ENCODE measurements at regions not wholly inside any gene's neighbourhood (a gene's known extent, or its start where the extent isn't known, plus 50 kb on each side); places are given as distances from the start of the nearest gene placed in this dataset.
"Not testable (repeated sequence)": the region's sequence is repeated elsewhere in the genome, so short reads cannot be mapped to it uniquely, and the experiment has no call there.

DNA sequence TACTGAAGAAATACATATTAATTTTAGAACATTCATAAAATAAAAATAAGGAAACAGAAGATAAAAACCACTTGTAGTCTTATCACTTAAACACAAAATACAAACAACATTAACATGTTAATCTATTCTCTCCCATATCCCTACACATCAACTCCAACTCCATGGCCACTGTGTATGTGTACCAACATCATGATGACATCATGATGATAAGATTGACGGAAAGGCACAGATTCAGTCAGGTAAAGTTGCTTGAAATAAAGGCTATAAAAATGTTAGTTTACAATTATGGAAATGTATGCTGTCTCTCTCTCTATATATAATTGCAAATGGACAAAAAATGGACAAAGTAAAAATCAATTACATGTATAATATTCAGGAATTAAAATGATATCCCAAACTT is 388.5 kb upstream of the UBE2E3 start:
- DNase-seq = no peak

GRCh38 chr2:180591093-180591781 is 389.2 kb upstream of the UBE2E3 start:
- DNase-seq = not testable (repeated sequence)

DNA sequence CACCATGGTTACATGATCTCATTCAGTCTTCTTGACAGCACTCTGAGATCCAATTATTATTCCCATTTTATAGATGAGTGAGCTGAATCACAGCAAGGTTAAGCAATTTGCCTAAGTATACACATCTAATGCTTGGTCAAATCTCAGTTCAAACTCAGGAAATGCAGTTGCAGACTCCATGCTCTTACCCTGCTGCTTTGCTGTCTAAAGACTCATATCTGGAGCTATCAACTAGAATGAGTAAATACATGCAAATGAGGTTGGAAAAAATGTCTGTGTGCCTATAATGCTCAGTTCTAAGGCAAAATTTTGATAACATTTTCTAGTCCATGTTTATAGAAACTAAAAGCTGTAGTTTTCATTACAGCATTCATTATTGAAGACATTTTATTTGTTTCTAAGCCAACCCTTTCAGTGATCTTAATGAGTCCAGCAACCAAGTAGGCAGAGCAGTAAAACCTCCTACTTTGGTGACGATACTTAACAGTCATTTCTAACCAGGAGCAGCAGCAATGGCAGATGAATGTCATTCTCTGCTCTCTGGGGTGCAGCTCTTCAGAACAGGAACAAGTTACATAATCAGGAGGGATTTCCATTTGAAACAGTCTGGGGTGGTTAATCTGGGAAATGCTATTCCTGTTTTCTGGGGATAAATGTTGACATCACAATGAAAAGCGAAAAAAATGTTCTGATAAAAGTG is 396.8 kb upstream of the UBE2E3 start:
- no peak for DNase-seq

- no peak for DNase-seq
Measured at GRCh38 chr2:180579388-180579787, 401.0 kb upstream of the UBE2E3 start.

GRCh38 chr2:180578441-180578840 is 402.0 kb upstream of the UBE2E3 start:
- no peak for DNase-seq

- DNase-seq = no peak
Measured at GRCh38 chr2:180577567-180577966, 402.8 kb upstream of the UBE2E3 start.

DNA sequence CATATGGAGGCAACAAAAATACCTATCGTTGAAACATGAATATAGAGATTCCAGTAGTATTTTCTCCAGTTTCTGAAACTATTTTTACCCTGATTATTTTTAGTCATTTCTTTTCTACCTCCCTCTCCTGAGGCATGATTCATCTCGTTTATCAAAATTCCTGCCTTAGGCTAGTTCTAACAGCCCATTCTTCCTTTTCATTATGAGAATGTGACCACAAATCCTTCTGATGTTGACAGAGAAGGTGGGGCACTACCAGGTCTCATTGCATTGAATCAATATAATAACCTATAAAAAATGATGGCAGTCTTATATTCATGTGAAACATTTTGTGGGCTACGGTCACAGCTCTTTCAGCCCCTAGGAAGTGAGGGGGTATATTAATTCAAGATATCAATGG is 406.5 kb upstream of the UBE2E3 start:
- no peak for DNase-seq

DNA sequence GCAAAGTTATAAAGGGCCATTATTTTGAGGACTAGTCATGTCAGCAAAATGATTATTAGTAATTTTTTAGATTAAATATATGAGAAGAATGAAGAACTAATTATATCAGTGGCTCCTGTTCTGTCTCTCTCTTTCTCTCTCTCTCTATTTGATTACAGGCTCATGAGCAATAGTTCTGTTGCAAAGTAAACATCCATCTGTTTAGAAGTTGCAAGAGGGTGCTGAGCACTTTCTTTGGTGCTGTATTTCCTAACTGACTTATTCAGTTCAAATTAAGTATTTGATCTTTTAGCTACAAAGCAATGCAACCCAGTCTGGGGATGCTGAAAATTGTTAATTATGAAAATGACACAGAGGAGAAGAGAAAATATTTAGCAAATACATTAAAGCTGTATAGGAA is 408.1 kb upstream of the UBE2E3 start:
- DNase-seq = no peak

GRCh38 chr2:180571559-180571958 is 408.8 kb upstream of the UBE2E3 start:
- no peak for DNase-seq

GRCh38 chr2:180570864-180571263 is 409.5 kb upstream of the UBE2E3 start:
- DNase-seq = no peak

GRCh38 chr2:180564051-180564450 is 416.4 kb upstream of the UBE2E3 start:
- DNase-seq = no peak

- no peak for DNase-seq
Measured at GRCh38 chr2:180562378-180562777, 418.0 kb upstream of the UBE2E3 start.

- no peak for DNase-seq
Measured at GRCh38 chr2:180559771-180560170, 420.6 kb upstream of the UBE2E3 start.

DNA sequence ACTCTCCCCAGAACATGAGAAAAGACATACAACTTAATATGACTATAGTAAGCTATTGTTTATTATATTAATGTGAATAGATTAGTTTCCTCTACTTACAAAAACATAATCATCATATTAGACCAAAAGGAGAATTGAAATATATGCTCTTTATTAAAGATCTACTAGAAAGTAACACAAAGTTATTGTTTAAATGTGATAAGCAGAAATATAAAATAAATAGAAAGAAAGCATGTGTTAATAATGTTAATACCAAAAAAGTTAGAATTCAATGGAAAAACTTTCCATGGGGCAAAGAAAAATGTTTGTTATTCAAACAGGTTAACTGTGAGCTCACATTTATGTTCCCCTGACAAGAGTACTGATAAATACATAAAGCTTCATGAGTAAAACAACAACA is 421.4 kb upstream of the UBE2E3 start:
- no peak for DNase-seq

- DNase-seq = no peak
Measured at GRCh38 chr2:180555391-180555965, 424.9 kb upstream of the UBE2E3 start.

DNA sequence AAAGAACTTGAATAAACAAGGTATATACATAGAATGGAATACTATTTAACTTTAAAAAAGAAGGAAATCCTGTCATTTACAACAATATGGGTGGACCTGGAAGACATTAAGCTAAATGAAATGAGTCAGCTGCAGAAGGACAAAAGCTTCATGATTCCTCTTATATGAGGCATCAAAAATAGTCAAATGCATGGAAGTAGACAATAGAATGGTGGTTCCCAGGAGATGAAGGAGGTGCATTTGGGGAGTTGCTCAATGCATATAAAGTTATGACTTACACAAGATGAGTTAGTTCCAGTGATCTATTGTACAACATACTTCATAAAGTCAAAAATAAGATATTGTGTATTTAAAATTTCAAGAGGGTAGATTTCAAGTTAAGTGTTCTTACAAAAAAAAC is 426.1 kb upstream of the UBE2E3 start:
- no peak for DNase-seq

GRCh38 chr2:180553094-180553715 is 427.2 kb upstream of the UBE2E3 start:
- DNase-seq = no peak

DNA sequence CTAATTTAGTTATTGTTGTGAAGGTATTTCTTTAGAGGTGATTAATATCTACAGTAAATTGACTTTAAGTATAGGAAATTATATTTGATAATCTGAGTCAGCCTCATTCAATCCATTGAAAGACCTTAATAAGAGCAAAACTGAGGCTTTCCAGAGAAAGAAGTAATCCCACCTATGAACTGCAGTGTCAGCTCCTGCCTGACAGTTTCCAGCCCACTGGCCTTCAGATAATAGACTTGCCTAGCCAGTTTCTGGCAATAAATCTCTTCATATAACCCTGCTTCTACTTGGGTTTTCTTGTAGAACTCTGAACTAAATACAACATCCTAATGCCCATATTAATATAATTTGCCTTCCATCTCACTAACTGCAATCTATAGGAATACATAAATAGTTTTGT is 437.9 kb upstream of the UBE2E3 start:
- DNase-seq = no peak

GRCh38 chr2:180540761-180541160 is 439.6 kb upstream of the UBE2E3 start:
- DNase-seq = no peak

GRCh38 chr2:180539541-180539940 is 440.9 kb upstream of the UBE2E3 start:
- no peak for DNase-seq

DNA sequence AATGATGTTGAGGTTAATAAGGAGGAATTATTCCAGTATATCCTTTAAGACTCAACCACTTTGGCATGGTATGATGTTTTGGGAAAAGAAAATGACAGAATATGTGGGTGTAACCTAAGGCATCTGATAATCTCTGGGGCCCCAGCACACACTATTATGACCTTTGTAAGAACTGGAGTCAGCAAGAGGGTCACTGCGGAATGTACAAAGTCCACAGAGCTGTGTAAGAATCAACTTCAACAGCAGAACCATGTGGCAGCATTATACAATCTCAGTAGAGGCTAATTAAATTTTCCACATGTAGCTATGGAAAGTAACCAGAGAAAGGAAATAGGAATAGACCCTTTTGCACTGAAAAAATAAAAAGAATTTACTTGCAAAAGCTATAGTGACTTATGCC is 445.1 kb upstream of the UBE2E3 start:
- no peak for DNase-seq

GRCh38 chr2:180531787-180532186 is 448.6 kb upstream of the UBE2E3 start:
- not testable (repeated sequence) for DNase-seq

GRCh38 chr2:180524499-180524898 is 455.9 kb upstream of the UBE2E3 start:
- no peak for DNase-seq

All from NCI-H1092 (cell line).